ENCODE measurements at regions not wholly inside any gene's neighbourhood (a gene's known extent, or its start where the extent isn't known, plus 50 kb on each side); places are given as distances from the start of the nearest gene placed in this dataset.

- TF ChIP-seq, protein P1, sequence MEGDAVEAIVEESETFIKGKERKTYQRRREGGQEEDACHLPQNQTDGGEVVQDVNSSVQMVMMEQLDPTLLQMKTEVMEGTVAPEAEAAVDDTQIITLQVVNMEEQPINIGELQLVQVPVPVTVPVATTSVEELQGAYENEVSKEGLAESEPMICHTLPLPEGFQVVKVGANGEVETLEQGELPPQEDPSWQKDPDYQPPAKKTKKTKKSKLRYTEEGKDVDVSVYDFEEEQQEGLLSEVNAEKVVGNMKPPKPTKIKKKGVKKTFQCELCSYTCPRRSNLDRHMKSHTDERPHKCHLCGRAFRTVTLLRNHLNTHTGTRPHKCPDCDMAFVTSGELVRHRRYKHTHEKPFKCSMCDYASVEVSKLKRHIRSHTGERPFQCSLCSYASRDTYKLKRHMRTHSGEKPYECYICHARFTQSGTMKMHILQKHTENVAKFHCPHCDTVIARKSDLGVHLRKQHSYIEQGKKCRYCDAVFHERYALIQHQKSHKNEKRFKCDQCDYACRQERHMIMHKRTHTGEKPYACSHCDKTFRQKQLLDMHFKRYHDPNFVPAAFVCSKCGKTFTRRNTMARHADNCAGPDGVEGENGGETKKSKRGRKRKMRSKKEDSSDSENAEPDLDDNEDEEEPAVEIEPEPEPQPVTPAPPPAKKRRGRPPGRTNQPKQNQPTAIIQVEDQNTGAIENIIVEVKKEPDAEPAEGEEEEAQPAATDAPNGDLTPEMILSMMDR (IDR thresholded peaks at IDR 0.05; ENCODE audit: insufficient read depth, low read length, poor library complexity, severe bottlenecking): no peak
- TF ChIP-seq EZH2phosphoT487 (conservative IDR thresholded peaks at IDR 0.05; ENCODE audit: low read length): no peak
These were observed 357.4 kb upstream of the GULP1 start for GRCh38 chr2:187934236-187934635.
